HG03354 (cell line): ENCODE measurements at regions not wholly inside any gene's neighbourhood (a gene's known extent, or its start where the extent isn't known, plus 50 kb on each side); places are given as distances from the start of the nearest gene placed in this dataset.

Source experiments
- ATAC-seq: cut with Tn5 transposase; IDR thresholded peaks from one replicate; pipeline ENCODE4 v1.9.1; 2021; ENCODE audit warnings: mild to moderate bottlenecking; ENCODE audit not compliant: unreplicated experiment, poor library complexity, severe bottlenecking

- ATAC-seq = no peak
Observed at GRCh38 chr4:23070848-23071570, 378.3 kb downstream of the GBA3 start.

- no peak for ATAC-seq
Observed at GRCh38 chr4:23068756-23069155, 376.0 kb downstream of the GBA3 start.

DNA sequence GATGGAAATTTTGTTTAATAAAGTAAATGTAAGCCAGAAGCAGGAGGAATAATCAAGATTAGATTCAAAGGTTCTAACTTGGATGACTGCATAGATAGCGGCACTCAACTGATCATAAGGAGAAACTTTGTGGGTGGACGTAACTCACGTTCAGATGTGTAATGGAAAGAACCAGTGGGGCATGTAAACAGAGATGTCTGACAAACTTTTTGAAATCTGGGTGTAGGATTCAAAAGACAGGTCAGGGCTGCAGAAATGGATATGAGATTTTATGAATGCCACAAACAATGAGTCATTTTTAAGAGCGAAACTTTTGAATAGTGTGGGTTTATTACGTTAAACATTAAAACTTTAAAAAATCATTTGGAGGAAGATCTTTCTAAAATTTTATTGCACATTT, 375.6 kb downstream of the GBA3 start:
- ATAC-seq = no peak

GRCh38 chr4:23062188-23062587, 369.5 kb downstream of the GBA3 start:
- ATAC-seq = no peak

DNA sequence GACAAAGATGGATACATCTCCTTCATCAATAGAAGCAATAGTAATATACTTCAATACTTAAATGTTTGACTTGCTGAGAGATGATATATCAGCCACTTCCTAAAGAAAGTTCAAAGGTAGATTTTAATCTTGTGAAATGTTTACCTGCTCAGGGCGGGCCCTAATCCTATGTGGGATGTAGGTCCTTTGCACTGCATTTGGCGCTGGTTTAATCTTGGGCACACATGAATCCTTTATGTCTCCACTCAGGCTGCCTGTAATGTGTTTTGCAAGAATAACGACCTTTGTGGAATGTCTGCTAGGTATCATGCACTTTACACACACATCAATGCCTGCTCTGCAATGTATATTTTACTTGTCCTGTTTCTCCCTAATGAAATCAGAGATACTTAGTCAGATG, 368.7 kb downstream of the GBA3 start:
- no peak for ATAC-seq

- no peak for ATAC-seq
Observed at GRCh38 chr4:23060776-23061175, 368.0 kb downstream of the GBA3 start.

DNA sequence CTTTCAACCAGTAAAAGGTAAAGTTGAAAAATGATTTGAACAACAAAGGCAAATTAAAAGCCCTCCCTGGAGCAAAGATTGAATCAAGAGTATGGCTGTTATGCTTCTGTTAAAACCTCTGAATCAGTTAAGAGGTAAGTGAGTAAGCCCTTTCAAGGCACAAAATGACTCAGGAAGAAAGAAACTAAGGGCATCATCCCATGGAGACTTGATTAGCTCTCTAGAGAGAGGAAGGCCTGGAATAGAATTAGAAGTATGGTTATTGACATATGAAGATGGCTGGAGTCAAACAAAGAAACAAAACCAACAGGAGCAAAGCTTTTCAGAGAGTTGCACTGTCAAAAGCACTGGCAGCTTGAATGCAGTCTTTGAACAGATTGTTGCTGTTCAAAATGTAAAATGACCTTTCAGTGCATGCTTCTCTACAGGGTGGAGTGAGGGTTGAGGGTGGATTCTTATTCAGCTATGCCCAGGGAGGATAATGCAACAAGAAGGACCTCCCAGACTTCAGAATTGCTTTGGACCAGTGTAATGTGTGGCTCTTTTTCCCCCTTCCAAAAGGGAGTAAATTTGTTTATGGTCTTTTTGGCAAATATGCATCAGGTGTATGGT, 365.5 kb downstream of the GBA3 start:
- no peak for ATAC-seq

DNA sequence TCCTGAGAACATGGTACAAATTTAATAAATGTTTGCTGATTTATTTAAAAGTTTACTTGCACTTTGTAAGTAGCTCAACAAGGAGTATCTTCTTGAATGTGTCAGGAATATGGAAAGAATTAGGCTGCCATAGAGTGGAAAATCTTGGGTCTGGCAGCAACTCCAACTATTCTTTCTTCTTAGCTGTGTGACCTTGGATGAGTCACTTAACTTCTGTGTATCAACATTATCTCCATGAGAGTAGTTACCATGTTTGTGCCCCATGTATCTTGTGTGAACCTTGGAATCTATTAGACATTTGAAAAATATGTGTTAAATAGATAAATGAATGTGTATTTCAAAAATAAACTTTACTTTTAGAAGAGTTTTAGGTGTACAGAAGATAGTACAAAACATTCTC, 348.8 kb downstream of the GBA3 start:
- no peak for ATAC-seq

DNA sequence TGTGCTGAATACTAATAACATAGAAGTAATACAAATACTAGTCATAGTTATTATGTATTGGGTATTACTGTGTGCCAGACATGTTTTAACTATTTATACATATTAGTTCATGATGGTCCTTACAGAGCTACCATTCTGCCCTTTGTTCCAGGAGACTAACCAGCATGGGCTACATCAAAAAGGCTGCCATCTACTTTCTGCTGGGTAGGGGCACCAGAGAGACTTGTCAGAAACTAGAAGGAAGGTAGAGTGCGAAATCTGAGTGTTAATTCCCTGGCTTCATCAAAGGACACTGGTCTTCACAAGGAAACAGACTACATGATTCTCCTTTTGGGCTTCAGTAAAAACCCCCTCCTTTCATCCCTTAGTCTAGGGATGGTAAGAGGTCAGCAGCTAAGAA, 347.8 kb downstream of the GBA3 start:
- no peak for ATAC-seq

- ATAC-seq = no peak
Observed at GRCh38 chr4:23039818-23040217, 347.1 kb downstream of the GBA3 start.

- no peak for ATAC-seq
Observed at GRCh38 chr4:23038626-23039491, 346.1 kb downstream of the GBA3 start.

- no peak for ATAC-seq
Observed at GRCh38 chr4:23036921-23037495, 344.3 kb downstream of the GBA3 start.

DNA sequence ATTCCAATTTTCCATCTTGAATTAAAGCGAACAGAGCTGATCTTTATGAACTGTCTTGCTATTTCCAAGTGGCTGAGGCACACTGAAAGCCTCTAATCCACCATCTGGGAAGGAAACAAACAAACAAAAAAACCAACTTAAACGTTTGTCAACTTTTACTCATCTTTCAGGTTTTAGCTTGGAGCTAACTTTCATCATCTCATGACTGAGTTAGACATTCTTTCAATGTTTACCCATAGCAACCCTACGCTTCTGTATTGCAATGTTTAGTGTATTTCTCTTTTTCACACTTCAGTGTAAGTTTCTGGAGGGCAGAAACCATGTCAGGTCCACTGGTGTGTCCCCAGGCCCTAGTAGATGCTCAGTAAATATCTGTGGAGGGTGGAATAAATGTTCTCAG, 343.8 kb downstream of the GBA3 start:
- ATAC-seq = no peak

DNA sequence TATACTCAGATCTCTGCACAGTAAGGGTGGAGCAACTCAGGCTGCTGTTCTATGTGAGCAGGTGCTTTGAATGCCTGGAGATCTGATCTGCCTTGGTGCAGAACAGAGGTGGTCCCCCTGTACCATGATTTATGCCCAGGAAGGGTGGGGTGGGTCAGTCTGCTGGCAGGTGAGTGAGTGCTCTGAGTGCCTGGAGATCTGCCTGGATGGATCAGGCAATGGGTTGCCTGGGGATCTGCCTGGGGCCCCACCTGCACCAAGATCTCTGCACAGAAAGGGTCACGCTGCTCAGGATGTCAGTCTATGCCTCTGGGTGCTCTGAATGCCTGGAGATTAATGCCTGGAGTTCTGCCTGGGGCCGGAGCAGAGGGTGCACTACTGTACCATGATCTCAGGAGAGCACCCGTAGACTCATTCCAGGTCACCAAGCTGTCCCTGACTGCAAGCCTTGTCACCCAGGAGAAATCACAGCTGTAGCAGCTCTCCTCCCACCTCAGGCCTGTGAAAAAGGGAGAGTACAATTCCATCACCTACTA, 342.9 kb downstream of the GBA3 start:
- no peak for ATAC-seq

- no peak for ATAC-seq
Observed at GRCh38 chr4:23034731-23035130, 342.0 kb downstream of the GBA3 start.

DNA sequence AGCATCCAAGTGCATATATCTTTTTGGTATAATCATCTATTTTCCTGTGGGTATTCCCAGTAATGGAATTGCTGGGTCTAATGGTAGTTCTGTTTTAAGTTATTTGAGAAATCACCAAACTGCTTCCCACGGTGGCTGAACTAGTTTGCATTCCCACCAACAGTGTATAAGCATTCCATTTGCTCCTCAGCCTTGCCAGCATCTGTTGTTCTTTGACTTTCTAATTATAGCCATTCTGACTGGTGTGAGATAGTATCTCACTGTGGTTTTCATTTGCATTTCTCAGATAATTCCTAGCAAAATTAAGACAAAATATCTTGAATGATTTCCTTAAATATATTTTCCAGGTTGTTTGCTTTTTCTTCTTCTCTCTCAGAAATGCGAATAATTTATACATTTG, 341.1 kb downstream of the GBA3 start:
- no peak for ATAC-seq

DNA sequence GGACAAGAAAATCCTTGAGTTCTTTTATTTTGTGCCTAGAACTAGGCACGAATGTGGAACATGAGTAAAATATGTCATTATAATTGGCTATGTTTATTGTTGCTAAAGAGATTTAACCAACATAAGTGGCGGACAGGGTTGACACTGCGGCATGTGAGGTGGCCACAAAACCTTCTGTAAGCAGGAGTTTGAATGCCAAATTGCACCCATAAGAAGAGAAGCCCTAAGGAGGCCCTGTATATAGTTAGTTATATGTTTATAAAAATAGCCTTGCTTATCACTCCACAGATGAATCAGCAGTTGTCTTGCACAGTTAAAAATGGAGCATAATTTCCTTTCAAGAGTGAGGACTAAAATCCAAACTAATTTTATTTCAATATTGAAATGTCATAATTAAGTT, 336.1 kb downstream of the GBA3 start:
- ATAC-seq = no peak

DNA sequence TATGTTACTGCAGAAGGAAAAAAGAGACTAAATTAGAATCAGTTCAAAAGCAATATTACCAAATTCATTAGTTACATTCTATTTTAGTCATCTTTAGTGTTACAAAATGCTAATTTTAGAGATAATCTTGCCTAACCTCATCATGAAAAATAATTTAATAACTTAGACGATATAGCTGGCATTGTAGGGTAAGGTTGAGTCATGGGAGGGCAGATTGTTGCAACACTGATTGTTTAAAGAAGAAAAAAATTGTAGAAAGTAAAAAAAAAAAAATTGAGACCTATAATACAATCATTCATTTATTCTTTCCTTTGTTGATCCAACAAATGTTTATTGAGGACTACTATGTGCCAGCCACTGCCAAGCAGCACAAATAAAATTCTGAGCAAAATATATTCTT, 330.9 kb downstream of the GBA3 start:
- no peak for ATAC-seq

- ATAC-seq = no peak
Observed at GRCh38 chr4:23023121-23023520, 330.4 kb downstream of the GBA3 start.

DNA sequence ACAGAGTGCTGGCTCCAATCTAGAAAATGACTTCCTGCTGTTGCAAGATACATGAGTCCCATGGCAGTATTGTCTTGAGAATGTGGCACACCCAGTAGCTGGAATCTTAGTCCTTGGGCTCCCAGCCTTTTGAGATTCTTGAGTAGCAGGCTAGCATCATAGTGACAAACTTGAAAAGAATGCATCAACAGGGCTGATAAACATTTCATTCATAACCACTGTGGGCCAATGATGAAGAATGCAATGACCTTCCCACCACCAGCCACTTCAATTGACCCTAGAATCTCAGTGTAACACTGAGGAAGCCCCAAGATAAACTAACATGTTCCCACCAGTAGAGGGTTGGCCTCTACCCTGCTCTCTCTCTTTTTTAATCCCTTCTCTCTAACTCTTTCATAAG, 329.3 kb downstream of the GBA3 start:
- ATAC-seq = no peak
